Fibroblast of mammary gland (primary cell): ENCODE measurements at regions not wholly inside any gene's neighbourhood (a gene's known extent, or its start where the extent isn't known, plus 50 kb on each side); places are given as distances from the start of the nearest gene placed in this dataset.

ENCODE experiments used
- DNase-seq: peaks from one replicate; pipeline ENCODE4 v3.0.0-alpha.2; 2010; ENCODE audit warnings: low read depth
- H3K4me3 ChIP-seq: 2 replicates; pipeline ENCODE4 v1.5.1; 2011; ENCODE audit warnings: low read depth, mild to moderate bottlenecking, low read length, moderate library complexity; ENCODE audit not compliant: control insufficient read depth
- TF ChIP-seq, protein P1 (sequence below): conservative IDR thresholded peaks from 2 replicates; pipeline ENCODE4 v1.5.1; 2011; ENCODE audit warnings: low read depth, low read length, inconsistent platforms; ENCODE audit not compliant: control insufficient read depth, insufficient read depth

DNA sequence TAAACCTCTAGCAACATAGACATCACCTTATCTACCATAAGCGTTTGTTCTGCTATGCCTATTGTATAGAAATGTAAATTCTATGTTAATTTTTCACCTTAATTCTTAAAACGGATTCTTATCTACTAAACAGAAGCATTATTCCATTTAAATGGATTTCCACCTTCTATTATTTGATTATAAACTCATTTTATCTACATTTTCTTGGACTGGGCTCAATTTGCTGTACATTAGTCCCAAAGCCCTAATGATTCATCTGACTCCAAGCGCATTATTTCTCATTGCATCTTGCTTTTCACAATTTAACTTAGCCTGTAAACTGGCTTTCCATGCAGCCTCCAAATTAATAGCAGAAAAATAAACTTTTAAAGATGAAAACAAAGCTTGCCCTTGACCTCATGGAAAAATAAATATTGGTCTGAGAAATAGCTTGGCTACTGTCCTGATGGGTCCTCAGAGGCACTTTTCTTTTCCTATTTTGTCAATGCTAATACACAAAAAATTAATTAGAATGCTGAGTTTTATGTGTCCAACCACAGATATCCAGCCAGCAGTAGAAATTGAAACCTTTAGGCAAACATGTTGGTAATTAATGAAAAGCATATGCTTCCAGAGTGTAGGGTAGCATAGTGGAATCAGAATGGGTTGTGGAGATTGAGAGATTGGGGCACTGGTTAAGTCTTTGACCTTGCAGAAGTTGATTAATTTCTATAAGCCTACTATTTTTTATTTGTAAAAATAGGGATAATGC is 81.4 kb upstream of the CFAP20DC start:
- TF ChIP-seq, protein P1, sequence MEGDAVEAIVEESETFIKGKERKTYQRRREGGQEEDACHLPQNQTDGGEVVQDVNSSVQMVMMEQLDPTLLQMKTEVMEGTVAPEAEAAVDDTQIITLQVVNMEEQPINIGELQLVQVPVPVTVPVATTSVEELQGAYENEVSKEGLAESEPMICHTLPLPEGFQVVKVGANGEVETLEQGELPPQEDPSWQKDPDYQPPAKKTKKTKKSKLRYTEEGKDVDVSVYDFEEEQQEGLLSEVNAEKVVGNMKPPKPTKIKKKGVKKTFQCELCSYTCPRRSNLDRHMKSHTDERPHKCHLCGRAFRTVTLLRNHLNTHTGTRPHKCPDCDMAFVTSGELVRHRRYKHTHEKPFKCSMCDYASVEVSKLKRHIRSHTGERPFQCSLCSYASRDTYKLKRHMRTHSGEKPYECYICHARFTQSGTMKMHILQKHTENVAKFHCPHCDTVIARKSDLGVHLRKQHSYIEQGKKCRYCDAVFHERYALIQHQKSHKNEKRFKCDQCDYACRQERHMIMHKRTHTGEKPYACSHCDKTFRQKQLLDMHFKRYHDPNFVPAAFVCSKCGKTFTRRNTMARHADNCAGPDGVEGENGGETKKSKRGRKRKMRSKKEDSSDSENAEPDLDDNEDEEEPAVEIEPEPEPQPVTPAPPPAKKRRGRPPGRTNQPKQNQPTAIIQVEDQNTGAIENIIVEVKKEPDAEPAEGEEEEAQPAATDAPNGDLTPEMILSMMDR, result no peak
- peak; percentile 26 for DNase-seq
- no peak overlapping the region for H3K4me3 ChIP-seq

DNA sequence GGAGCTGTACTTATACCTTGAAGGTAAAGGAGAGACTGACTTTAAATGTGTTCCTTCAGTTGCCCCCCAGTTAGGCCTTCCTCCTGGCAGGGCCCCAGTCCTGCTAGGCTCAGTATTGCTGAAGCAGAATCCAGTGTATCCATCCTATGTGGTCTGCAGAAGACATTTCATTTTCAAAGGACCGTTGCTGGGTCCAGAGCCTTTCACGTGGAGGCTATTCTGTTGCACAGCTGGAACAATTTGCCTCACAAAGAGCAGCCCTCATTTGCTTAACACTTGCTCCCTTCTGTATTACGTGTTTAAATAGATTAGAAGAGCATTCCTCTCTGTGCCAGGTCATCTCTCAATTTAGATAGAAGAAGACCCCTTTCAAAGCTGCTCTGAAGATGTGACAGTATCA is 78.9 kb upstream of the CFAP20DC start:
- TF ChIP-seq, protein P1, result no peak
- no peak overlapping the region for H3K4me3 ChIP-seq
- DNase-seq, result no peak

DNA sequence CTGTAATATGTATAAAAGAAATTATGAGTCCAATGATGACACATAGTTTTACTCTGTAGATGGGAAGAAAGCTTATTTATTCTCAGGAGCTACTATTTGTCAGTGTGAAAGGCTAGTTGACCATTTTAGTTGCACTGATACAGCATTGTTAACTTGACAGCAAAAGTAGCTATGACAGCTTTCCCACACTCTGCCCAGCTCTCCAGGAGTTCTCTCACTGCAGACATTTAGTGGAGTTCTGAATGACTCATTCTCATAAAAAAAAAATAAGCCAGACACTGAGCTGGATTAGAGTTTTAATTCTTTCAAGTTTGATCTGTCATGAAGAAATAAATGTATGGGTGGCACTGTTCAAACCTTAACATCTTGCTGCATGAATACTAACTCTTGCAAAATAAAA is 77.2 kb upstream of the CFAP20DC start:
- H3K4me3 ChIP-seq, result no peak overlapping the region
- TF ChIP-seq, protein P1, result no peak
- DNase-seq, result peak; percentile 69

DNA sequence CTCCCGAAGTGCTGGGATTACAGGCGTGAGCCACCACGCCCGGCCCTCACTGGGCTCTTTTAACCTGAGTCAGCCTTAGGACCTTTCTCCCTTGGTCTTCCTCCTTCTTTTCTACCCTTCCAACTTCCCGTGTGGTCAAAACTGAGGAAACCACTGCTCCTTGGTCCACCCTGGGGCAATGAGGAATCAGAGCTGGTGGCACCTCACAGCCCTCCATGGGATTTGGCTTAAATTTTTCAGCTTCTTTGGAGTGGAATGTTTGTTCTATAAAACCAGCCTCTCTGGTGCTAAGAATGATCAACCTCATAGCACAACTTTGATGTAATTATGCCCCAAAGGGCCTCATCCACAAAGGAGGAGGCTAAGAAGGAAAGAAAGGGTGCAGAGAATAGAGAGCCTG is 76.6 kb upstream of the CFAP20DC start:
- TF ChIP-seq, protein P1, result no peak
- DNase-seq, result no peak
- H3K4me3 ChIP-seq, result no peak overlapping the region

DNA sequence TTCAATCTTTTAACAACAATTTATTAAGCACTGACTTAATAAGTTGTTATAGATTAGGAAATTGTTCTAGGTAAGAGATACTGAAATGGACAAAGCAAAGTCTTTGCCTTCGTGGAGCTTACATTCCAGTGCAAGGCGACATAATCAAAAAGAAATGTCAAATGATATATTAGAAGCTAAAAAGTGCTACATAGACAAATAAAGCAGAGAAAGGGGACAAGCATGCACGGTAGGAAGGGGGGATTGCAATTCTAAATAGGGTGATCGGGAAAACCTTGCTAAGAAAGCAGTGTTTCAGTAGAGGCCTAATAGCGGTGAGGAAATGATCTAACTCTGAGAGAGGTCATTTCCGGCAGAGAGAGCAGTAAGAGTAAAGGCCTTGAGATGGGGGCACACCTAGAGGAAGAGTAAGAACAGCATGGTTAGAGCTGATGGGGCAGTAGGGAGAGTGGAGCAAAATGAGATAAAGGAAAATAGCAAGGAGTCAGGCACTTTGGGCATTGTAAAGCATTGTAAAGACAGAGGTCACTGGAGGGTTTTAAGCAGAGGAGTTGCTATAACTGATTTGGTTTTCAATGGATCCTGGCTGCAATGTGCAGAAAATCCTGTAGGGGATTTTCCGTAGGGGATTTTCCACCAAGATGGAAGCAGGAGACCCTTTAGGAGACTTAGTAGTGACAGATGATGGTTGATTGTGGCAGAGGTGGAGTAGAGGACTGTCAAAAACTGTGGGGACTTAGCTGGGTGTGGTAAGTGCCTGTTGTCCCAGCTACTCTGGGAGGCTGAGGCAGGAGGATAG is 71.7 kb upstream of the CFAP20DC start:
- TF ChIP-seq, protein P1, result no peak

DNA sequence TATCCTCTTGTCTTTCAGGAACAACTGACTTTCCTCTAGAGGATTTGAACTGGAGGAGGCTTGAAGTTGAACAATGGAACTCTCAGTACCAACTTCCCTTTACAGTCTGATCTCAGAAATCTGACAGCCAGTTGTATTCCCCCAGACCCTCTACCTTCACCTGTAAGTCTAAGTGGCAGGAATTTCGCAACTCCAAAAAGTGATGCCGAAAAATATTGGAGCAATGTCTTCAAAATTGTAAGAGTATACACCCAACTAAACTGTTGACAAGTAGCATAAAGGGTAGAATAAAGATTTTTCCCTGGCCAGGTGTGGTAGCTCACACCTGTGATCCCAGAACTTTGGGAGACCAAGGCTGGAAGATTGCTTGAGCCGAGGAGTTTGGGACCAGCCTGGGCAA is 69.1 kb upstream of the CFAP20DC start:
- TF ChIP-seq, protein P1, result no peak
- H3K4me3 ChIP-seq, result no peak overlapping the region
- no peak for DNase-seq

More for the DNA sequence above, 71.7 kb upstream of the CFAP20DC start:
- no peak overlapping the region for H3K4me3 ChIP-seq
- no peak for DNase-seq

DNA sequence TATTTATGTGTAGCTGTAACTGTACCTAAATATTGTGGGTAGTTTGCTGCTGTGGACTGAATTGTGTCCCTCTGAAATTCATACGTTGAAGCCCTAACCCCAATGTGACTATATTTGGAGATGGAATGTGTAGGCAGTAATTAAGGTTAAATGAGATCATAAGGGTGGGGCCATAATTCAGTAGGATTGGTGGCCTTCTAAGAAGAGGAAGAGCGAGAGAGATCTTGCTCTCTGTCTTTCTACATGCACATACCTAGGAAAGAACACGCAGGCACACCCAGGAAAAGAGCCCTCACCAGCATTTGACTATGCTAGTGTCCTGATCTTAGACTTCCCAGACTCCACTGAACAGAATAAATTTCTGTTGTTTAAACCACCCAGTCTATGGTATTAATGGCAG is 67.6 kb upstream of the CFAP20DC start:
- no peak for DNase-seq
- TF ChIP-seq, protein P1, result no peak
- H3K4me3 ChIP-seq, result no peak overlapping the region
